ENCODE measurements at regions not wholly inside any gene's neighbourhood (a gene's known extent, or its start where the extent isn't known, plus 50 kb on each side); places are given as distances from the start of the nearest gene placed in this dataset.

GRCh38 chr14:24688030-24688658, 54.2 kb upstream of the GZMB start:
- TF ChIP-seq CTCF (IDR thresholded peaks at IDR 0.05; ENCODE audit: low read length), result no peak
- TF ChIP-seq EZH2 (IDR thresholded peaks at IDR 0.05; ENCODE audit: borderline replicate concordance, low read length), result no peak

All from OCI-LY1 (cell line).